C4-2B (cell line): ENCODE measurements at regions not wholly inside any gene's neighbourhood (a gene's known extent, or its start where the extent isn't known, plus 50 kb on each side); places are given as distances from the start of the nearest gene placed in this dataset.

ENCODE experiments used
- ZFX ChIP-seq: fragments of 450-650 bp; IDR thresholded peaks from 2 replicates; pipeline ENCODE4 v1.6.1; 2017
- TF ChIP-seq, protein P1 (sequence below): fragments of 450-650 bp; conservative IDR thresholded peaks from 2 replicates; pipeline ENCODE4 v1.5.1; 2017; ENCODE audit warnings: mild to moderate bottlenecking

- TF ChIP-seq, protein P1, sequence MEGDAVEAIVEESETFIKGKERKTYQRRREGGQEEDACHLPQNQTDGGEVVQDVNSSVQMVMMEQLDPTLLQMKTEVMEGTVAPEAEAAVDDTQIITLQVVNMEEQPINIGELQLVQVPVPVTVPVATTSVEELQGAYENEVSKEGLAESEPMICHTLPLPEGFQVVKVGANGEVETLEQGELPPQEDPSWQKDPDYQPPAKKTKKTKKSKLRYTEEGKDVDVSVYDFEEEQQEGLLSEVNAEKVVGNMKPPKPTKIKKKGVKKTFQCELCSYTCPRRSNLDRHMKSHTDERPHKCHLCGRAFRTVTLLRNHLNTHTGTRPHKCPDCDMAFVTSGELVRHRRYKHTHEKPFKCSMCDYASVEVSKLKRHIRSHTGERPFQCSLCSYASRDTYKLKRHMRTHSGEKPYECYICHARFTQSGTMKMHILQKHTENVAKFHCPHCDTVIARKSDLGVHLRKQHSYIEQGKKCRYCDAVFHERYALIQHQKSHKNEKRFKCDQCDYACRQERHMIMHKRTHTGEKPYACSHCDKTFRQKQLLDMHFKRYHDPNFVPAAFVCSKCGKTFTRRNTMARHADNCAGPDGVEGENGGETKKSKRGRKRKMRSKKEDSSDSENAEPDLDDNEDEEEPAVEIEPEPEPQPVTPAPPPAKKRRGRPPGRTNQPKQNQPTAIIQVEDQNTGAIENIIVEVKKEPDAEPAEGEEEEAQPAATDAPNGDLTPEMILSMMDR: no peak
- TF ChIP-seq ZFX: no peak
These were observed 381.4 kb downstream of the DTWD2 start for GRCh38 chr5:118606940-118607339.
